GM19328 (cell line): ENCODE measurements at regions not wholly inside any gene's neighbourhood (a gene's known extent, or its start where the extent isn't known, plus 50 kb on each side); places are given as distances from the start of the nearest gene placed in this dataset.

Experiments
- ATAC-seq: cut with Tn5 transposase; IDR thresholded peaks from one replicate; pipeline ENCODE4 v1.9.1; 2021; ENCODE audit warnings: mild to moderate bottlenecking, moderate library complexity; ENCODE audit not compliant: unreplicated experiment

DNA sequence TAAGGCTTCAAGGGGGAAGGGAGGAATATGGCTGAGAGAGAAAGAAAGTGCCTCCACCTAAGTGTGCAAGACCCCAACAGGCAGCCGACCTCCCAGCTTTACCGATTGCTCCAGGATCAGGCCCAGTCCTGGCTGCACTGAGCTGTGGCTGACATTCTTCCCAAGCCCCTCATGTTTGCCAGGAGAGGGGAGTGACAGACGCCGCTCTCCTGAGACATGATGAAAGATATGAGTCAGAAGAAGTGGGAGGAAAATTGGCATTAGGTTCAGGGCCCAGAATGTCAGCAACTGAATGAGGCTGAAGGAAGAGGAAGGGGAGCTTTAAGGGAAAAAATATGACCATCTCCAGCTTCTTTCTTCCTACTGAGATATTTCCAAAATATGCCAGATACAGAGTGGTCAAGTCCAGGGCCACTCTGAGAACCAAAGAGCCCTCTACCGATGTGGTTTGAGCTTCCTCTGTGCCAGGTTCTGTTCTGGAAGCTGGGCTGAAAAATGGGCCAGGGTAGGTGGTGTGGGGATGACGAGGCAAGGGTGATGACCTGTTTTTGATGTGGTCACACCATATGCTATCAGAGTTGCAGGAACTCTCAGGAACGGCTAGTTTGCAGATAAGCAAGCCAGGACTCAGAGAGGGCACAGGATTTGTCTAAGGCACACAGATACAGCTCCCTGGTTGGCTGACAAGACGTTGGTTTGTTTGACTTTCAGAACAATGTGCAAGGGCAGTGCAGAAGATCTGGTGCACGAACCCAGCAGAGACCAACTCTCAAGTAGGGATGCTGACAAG is 176.7 kb downstream of the SOX9 start:
- ATAC-seq: no peak

DNA sequence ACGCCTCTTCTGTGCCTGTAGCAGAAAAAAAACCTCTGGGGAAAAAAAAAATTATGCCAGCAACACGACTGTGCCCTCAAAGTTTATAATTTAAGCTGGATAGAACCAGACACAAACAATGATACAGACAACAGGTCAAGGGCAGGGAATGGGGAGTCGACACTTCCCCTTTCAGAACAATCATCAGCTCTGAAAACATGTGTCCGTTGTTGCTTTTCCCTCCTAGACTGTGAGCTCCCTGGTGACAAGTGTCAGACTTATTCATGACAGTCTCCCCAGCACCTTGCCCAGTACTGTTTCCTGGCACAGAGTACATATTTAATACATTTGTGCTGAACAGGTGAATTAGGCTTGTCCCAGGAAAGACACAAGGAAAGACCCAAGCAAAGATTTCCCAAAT is 178.3 kb downstream of the SOX9 start:
- ATAC-seq: no peak

DNA sequence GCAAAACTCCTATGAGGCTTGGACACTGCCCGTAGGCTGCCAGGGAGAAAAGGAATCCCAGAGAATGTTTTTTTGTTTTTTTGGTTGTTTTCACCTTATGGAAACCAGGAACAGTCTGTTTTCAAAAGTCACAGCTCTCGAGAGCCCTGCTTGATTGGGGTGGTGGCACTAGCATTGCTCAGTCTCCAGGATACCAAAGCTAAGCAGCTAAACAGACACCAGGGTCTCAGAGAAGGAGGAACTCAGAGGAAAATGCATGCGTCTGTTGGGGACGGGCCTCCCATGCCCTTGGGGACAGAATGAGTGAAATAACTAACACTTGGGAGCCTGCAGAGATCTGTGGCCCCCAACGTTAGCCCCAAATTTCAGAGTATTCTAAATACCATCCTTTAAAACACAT is 178.8 kb downstream of the SOX9 start:
- no peak for ATAC-seq

DNA sequence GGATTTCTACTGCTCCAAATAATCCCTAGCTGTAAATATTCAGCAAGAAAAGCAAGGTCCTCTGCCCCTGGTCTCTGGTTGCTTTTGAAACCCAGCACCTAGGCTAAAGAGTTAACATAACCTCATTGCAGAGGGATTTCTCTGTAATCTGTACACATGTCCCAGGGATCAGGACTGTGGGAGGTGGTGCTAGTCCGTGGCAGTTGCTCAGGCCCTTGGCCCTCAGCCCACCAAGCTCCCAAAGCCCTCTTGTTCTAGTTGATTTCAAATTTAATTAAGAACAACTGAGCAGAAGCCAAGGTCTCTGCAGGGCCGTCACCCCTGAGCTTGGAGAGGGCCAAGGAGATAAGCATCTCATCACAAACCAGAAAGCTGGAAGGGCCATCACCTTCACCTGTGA is 181.1 kb downstream of the SOX9 start:
- ATAC-seq: no peak

DNA sequence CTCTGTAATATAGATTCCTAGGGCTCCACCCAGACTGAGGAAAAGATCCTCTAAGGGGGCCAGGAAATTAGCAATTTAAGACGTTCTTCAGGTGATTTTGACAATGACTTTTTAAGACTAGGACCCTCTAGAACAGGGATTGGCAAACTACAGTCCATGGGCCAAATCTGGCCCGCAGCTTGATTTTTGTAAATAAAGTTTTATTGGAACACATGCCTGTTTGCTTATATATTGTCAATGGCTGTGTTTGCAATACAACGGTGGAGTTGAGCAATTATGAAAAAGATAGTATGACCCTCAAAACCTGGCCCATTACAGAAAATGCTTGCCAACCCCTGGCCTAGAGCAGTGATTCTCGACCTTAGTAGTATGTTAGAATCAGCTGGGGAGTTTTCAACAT is 181.9 kb downstream of the SOX9 start:
- no peak for ATAC-seq

DNA sequence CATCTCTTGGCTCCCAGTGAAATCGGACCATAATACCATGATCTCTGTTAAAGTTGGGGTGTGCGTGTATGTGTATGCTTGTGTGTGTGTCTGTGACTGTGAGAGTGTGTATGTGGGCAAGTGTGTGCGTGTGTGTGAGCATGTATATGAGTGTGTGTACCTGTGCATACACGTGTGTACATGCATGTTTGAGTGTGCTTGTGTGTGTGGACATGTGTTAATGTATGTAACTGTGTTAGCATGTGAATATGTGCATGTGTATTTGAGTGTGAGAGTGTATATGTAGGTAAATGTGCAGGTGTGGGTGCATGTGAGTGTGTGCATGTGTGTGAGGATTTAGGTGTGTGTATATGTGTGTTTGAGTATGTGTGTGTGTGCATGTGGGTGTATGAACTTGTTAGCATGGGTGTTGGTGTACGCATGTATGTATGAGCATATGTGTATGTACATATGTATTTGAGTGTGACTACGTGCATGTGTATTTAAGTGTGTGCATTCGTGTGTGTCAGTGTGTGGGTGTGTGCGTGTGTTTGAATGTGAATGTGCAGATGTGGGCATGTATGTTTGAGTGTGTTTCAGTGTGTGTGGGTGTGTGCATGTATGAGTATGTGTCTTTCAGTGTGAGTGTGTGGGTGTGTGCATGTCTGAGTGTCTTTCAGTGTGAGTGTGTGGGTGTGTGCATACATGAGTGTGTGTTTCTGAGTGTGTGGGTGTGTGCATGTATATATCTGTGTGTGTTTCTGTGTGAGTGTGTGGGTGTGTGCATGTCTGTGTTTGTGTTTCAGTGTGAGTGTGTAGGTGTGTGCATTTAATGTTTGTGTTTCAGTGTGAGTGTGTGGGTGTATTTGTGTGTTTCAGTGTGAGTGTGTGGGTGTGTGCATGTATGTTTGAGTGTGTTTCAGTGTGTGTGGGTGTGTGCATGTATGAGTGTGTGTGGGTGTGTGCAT is 183.2 kb downstream of the SOX9 start:
- ATAC-seq: no peak

DNA sequence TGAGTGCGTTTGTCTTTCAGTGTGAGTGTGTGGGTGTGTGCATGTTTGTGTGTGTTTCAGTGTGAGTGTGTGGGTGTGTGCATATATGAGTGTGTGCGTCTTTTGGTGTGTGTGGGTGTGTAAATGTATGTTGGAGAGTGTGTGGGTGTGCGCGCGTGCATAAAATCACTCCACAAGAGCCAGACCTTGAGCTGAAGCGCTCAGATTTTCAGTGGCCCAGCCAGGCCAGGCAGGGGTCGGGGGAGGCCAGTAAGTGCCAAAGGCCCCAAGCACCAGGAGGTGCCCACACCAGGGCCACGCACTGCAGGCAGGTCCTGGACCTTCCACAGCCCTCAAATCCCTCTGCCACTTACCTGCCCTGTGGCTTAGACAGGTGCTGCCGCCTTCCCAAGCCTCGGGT is 184.0 kb downstream of the SOX9 start:
- no peak for ATAC-seq

DNA sequence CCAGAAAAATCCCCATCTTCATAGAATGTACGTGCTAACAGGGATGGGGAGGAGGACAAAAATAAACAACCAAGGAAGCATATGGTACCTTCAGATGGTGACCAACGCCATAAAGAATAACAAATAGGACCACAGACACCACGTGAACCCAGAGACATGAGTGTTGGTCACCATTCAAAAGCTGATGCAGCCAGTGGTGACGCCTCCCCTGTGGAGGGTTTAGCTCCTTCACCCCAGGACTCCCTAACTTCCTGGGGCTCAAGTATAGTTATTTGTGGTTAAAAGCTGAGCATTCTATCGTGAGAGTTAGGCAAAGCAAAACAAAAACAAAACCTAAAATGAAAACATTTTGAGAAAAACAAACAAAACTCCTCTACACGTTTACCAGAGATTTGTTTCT is 184.7 kb downstream of the SOX9 start:
- ATAC-seq: no peak

DNA sequence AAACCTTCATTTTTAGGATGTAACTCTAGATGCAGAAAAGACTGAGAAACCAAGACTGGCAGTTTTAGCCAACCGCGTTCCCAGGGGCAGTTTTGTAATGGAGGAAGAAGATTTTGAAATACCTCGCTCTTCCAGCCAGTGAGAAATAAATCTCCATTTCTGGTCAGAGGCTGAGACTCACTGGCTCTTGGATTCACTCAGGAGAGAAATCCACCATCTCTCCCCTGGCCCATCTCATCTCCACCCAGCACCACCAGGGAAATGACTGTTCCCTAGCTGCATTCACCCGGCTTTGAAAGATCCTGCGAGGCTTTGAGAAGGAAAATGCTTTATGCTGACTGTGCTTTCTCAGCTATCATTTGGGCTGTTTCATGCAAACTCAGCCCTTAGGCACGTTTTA is 185.2 kb downstream of the SOX9 start:
- no peak for ATAC-seq

DNA sequence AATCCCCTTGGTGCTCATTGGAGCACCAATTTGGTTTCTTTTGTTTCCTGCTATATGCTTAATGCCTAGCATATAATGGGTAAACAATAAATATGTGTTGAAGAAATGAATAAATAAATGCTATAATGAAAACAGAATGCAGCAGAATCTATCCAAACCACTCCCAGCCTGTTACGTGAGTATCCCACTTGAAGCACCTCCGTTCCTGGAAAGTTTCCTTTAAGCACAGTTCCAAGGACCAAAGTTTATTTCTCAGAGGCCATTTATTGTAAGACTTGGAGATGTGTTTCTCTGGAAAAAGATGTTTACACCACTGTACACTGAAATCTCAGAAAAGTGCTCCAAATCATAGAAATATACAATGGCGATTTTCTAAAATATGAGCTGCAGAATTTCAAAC is 187.0 kb downstream of the SOX9 start:
- ATAC-seq: no peak

DNA sequence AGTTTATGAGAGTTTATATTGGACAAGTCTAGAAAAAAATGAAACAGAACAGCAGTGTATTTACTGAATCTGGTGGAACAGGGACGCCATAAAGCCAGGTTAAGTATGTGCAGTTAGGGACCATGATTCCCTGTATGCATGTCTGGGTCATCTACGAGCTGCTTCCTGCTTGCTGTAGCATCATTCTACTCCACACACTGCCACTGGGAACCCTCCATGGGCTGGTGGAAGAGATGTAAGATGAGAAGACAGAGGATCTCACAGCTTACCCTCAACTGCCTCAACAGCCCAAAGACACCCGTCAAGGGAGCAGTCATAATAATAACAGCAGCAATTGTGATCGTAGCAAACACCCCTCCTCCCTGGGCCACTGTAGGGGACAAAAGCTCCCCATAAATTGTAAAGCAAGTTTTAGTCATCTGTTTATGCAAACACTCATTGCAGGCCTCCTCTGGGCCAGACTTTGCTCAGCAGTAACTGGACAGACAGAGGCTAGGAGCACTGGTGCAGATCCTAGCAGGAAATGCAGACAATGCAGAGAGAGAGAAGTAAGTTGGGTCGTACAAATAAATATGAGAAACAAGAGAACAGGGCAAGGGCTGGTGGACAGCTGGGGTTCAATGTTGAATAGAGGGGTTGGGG is 188.0 kb downstream of the SOX9 start:
- ATAC-seq: no peak

DNA sequence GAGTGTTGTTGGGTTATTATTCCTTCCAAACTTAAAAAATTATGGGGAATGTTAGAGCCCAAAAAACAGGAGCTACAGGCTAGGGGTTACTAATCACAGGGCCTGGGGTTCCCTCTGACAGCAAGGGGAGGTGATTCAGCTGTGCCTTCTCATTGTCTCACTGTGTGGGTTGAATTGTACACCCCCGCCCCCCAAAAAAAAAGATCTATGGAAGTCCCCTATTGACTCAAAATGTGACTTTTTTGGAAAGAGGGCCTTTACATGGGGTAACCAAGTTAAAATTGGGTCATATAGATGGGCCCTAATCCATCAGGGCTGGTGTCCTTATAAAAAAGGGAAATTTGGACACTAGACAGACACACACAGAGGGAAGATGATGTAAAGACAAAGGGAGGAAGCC is 190.2 kb downstream of the SOX9 start:
- no peak for ATAC-seq

DNA sequence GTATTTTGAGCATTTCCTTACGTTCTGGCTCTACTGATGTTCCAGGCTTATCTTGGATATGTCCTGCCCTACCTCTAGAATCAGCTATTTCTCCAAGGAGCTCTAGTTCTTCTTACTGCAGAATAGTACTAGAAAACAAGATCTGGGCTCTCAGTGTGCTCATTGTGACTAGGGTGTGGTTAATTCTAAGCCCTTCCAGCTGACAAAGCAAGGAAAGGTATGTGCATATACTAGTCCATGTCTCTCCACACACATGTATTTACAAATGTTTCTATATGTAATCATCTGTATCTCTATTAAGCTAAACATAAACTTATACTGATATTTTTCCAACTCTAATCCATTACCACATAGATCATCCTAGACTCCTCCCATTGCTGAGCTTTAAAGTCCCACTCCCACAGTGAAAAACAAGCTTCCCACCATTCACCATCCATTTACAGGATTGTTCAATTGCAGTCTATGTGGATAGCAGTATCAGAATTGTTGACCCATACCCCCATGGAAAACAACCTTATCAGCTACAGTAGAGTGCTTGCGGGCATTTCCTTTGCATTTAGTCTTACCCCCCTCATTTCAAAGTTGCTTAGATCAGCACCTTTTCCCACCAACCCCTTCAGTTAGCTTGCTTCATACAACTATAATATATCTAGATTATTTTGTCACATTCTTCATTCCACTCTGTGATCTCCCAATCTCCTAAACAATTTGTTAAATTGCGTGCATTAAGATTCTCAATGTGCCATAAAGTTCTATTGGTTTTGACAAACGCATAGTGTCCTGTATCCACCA is 194.5 kb downstream of the SOX9 start:
- ATAC-seq: no peak

DNA sequence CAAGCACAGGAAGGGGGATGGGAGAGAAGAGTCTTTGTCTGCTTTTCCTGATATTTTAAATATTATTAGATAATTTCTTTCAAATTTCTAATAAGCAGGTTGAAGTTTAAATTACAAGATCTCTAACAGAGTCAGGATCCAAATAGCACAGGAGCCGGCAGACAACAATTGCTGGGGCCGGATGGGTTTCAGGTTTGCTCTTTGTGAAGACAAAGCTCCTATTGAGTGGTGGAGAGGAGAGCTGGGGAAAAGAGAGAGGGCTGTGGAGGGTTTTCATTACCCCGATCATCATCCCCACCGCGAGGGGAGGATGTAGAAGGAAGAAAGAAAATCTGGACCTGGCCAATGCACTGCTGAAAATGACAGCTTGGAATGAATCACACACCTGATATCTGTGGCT is 197.3 kb downstream of the SOX9 start:
- ATAC-seq: no peak

DNA sequence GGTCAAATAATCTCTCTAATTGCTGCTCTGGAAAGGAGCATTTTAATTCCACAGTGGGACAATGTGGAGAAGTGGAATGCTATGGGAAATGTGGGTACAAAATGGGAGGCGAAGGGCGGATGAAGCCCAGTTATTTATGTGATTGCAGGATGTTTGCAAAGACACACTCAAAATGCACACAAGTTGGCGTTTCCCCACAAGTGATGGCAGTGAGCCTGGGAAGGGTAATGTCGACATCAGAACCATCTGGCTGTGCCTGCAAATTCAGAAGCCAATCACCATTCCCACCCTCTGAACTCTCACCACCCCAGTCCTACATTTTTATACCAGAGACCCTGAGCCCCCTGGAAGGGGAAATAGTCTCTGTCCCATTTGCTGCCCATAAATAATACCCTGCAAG is 201.1 kb downstream of the SOX9 start:
- no peak for ATAC-seq

DNA sequence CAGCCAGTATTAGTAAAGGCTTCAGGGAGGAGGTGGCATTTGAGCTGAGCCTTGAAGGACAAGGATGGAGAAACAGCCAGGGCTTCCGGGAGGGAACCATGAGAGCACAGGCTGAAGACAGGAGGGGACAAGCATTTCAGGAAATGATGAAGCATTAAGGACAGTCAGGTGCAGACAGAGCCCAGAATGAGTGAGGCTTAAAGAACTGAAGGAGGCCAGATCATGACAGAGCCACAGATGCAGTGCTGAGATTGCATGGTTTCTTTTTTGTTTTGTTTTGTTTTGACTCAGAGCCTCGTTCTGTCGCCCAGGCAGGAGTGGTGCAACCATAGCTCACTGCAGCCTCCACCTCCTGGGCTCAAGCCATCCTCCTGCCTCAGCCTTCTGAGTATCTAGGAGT is 211.5 kb downstream of the SOX9 start:
- ATAC-seq: no peak

DNA sequence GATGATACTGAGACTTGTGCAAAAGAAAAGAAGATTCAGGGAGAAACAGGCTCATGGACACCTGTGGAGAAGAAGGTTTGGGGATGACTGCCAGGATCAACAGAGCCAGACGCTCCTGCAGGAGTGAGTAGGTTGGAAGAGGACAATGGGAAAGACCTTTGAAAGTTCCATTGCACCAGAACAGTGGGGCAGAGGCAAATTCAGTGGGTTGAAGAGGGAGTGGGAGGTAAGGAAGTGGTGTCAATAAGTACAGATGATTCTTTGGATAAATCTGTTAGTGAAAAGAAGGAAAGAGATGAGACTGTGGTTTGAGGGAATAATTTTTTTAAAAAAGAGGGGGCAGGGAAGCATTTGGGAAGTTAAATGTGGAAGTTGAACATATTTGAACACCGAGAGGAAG is 212.8 kb downstream of the SOX9 start:
- ATAC-seq: no peak

DNA sequence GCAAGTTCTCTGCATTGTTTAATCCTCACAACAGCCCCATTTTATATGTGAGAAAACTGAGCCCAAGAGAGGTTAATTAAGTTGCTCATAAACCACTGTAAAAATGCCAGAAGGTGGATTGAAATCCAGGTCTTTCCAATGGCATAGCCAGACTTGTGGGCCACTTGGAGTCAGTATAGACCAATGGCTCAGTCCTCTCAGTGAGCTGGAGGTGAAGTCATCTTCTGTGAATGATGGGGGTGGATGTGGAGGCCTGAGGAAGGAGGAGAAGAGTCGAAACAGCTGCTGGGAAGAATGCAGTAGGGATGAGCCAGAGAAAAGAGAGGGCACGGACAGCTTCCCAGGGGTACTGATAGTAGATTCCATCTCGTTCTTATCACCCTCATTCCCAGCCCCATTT is 213.4 kb downstream of the SOX9 start:
- ATAC-seq: no peak

DNA sequence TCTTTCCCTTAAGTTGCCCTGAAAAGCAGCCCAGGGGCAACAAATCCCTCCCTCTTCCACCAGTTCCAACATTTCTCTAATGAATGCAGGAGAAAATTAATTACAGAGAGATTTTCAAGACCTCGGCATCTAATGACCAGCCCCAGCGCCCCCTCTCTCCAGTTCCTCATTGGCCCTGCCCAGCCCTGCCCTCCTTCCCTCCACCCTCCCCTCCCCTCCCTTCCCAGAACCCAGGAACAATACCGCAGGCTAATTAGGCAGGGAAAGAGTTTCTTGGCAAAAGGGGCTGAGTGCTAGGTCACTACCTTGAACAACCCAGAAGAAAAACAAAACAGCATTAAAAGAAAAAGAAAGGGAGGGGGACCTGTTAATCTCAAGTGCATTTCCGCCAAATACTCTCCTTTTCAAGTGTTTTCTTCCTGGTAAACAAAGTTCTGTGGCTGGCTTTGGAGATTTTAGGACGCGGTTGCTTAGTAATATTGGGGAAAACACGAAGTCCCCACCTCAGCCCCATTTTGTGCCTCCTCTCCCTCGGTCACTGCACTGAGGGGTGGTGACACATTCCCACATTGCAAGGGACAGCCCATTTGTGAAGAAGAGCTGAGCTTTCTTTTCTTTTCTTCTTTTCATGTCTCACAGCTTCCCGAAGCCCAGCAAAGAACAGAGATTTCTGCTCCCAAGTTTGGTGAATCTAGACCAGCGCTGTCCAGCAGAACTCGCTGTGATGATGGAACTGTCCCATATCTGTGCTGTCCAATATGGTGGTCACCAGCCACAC is 215.4 kb downstream of the SOX9 start:
- no peak for ATAC-seq

DNA sequence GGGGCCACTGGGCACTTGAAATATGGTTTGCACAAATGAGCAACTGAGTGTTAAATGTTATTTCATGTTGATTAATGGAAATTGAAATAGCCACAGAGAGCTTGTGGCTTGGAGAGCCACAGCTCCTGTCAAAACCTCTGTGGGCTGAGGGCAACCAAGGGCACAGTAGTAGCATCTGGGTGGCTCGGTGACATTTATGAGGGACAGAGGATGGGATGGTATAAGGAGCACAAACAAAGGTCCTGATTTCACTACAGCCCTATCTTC is 215.9 kb downstream of the SOX9 start:
- no peak for ATAC-seq
